HepG2 (cell line): ENCODE measurements at regions not wholly inside any gene's neighbourhood (a gene's known extent, or its start where the extent isn't known, plus 50 kb on each side); places are given as distances from the start of the nearest gene placed in this dataset.

Experiments used
- FOXA3 ChIP-seq: IDR thresholded peaks from 2 replicates; pipeline ENCODE4 v1.6.1; 2016; ENCODE audit warnings: missing genetic modification reagents, missing compliant biosample characterization
- HCFC1 ChIP-seq: fragments of 150-350 bp; IDR thresholded peaks from 2 replicates; pipeline ENCODE4 v1.6.1; 2014; ENCODE audit warnings: low read depth, low read length
- MED8 ChIP-seq: sonication (generic); formaldehyde crosslinking; IDR thresholded peaks from 2 replicates; pipeline ENCODE4 v1.8.1; 2023; ENCODE audit warnings: mild to moderate bottlenecking, missing genetic modification reagents; ENCODE audit not compliant: insufficient replicate concordance
- SRF ChIP-seq: IDR thresholded peaks from 2 replicates; pipeline ENCODE4 v1.6.1; 2011; ENCODE audit warnings: mild to moderate bottlenecking, low read depth, low read length, moderate library complexity
- TP53 ChIP-seq: sonication (generic); formaldehyde crosslinking; conservative IDR thresholded peaks from 2 replicates; pipeline ENCODE4 v1.4.0; 2020; ENCODE audit warnings: missing genetic modification reagents
- ZNF878 ChIP-seq: sonication (generic); formaldehyde crosslinking; IDR thresholded peaks from 2 replicates; pipeline ENCODE4 v1.8.1; 2023; ENCODE audit warnings: mild to moderate bottlenecking, missing genetic modification reagents, moderate library complexity

- no peak for TF ChIP-seq FOXA3
- TF ChIP-seq MED8 (CRISPR knock-in tag): no peak
- no peak for TF ChIP-seq ZNF878
- no peak for TF ChIP-seq TP53
- no peak for TF ChIP-seq SRF
- no peak for TF ChIP-seq HCFC1
Measured at GRCh38 chr15:70353606-70354345, 256.1 kb upstream of the TLE3 start.
